ENCODE measurements at regions not wholly inside any gene's neighbourhood (a gene's known extent, or its start where the extent isn't known, plus 50 kb on each side); places are given as distances from the start of the nearest gene placed in this dataset.
"Not testable (repeated sequence)": the region's sequence is repeated elsewhere in the genome, so short reads cannot be mapped to it uniquely, and the experiment has no call there.

GRCh38 chr6:137787016-137787415 lies 80.0 kb upstream of the TNFAIP3 start:
- no peak for DNase-seq

GRCh38 chr6:137788248-137788647 lies 78.8 kb upstream of the TNFAIP3 start:
- DNase-seq = no peak

- DNase-seq = no peak
Observed at GRCh38 chr6:137791281-137792159, 75.5 kb upstream of the TNFAIP3 start.

- no peak for DNase-seq
Observed at GRCh38 chr6:137792160-137793033, 74.7 kb upstream of the TNFAIP3 start.

GRCh38 chr6:137793805-137794515 lies 73.1 kb upstream of the TNFAIP3 start:
- DNase-seq = no peak

GRCh38 chr6:137794516-137795201 lies 72.4 kb upstream of the TNFAIP3 start:
- no peak for DNase-seq

- DNase-seq = no peak
Observed at GRCh38 chr6:137795501-137795900, 71.6 kb upstream of the TNFAIP3 start.

GRCh38 chr6:137798261-137798660 lies 68.8 kb upstream of the TNFAIP3 start:
- DNase-seq = no peak

- DNase-seq = no peak
Observed at GRCh38 chr6:137798846-137799245, 68.2 kb upstream of the TNFAIP3 start.

- DNase-seq = peak; percentile 69
Observed at GRCh38 chr6:137799950-137800568, 67.0 kb upstream of the TNFAIP3 start.

GRCh38 chr6:137800762-137801161 lies 66.3 kb upstream of the TNFAIP3 start:
- no peak for DNase-seq

GRCh38 chr6:137801352-137802114 lies 65.5 kb upstream of the TNFAIP3 start:
- no peak for DNase-seq

GRCh38 chr6:137802408-137803182 lies 64.5 kb upstream of the TNFAIP3 start:
- DNase-seq = no peak

- DNase-seq = no peak
Observed at GRCh38 chr6:137804637-137805036, 62.4 kb upstream of the TNFAIP3 start.

- no peak for DNase-seq
Observed at GRCh38 chr6:137805622-137806021, 61.4 kb upstream of the TNFAIP3 start.

- no peak for DNase-seq
Observed at GRCh38 chr6:137806914-137807682, 60.0 kb upstream of the TNFAIP3 start.

GRCh38 chr6:137808191-137808590 lies 58.9 kb upstream of the TNFAIP3 start:
- no peak for DNase-seq

- DNase-seq = no peak
Observed at GRCh38 chr6:137808836-137809315, 58.2 kb upstream of the TNFAIP3 start.

GRCh38 chr6:137809895-137810553 lies 57.0 kb upstream of the TNFAIP3 start:
- DNase-seq = not testable (repeated sequence)

All from activated CD8-positive, alpha-beta memory T cell treated with anti-CD3 and anti-CD28 coated beads for 24 hours (primary cell).